AG04449 (cell line): ENCODE measurements at regions not wholly inside any gene's neighbourhood (a gene's known extent, or its start where the extent isn't known, plus 50 kb on each side); places are given as distances from the start of the nearest gene placed in this dataset.
"Not testable (repeated sequence)": the region's sequence is repeated elsewhere in the genome, so short reads cannot be mapped to it uniquely, and the experiment has no call there.

Experiments used
- CTCF ChIA-PET: fragments of 350-600 bp; formaldehyde crosslinking; extraction: SDS; loops from one replicate; lab custom pipeline; 2021; ENCODE audit warnings: antibody characterized with exemption; lab: Yijun Ruan, JAX
- POLR2A ChIA-PET: fragments of 400-600, 350-600 bp; formaldehyde crosslinking; extraction: SDS; loops from one replicate; lab custom pipeline; 2020; ENCODE audit warnings: antibody characterized with exemption, inconsistent platforms; lab: Yijun Ruan, JAX
- DNase-seq: peaks from one replicate; pipeline ENCODE4 v3.0.0-alpha.2; 2010; ENCODE audit warnings: low read depth, low spot score
- H3K4me3 ChIP-seq: 2 replicates; pipeline ENCODE4 v1.5.1; 2011; ENCODE audit warnings: low read depth, mild to moderate bottlenecking, control low read depth, low read length
- CTCF ChIP-seq: IDR thresholded peaks from one replicate; pipeline ENCODE4 v1.5.1; 2011; ENCODE audit warnings: mild to moderate bottlenecking, moderate library complexity, low read length, control low read depth, inconsistent platforms; ENCODE audit not compliant: insufficient read depth; ENCODE audit errors: missing control alignments

GRCh38 chr7:1298931-1299885 lies 66.5 kb downstream of the UNCX start:
- ChIA-PET POLR2A (no interaction called here), CTCF (interaction anchor here (2.5 kb wide), 1 partner anchor 9 kb away, joined by 7 read pairs; no protein-coding TSS in a partner anchor)
- DNase-seq = no peak
- H3K4me3 ChIP-seq = no peak overlapping the region
- no peak for TF ChIP-seq CTCF

GRCh38 chr7:1300206-1300605 lies 67.5 kb downstream of the UNCX start:
- no peak for DNase-seq
- ChIA-PET POLR2A (no interaction called here), CTCF (interaction anchor here (1.2 to 2.5 kb wide), 2 partner anchors 10 to 132 kb away, joined by 3 to 7 read pairs; no protein-coding TSS in a partner anchor)
- TF ChIP-seq CTCF = no peak
- H3K4me3 ChIP-seq = no peak overlapping the region

GRCh38 chr7:1300636-1301035 lies 68.0 kb downstream of the UNCX start:
- no peak for DNase-seq
- ChIA-PET POLR2A (no interaction called here), CTCF (interaction anchor here (1.2 to 2.5 kb wide), 2 partner anchors 10 to 132 kb away, joined by 3 to 7 read pairs; no protein-coding TSS in a partner anchor)
- no peak overlapping the region for H3K4me3 ChIP-seq
- no peak for TF ChIP-seq CTCF

DNA sequence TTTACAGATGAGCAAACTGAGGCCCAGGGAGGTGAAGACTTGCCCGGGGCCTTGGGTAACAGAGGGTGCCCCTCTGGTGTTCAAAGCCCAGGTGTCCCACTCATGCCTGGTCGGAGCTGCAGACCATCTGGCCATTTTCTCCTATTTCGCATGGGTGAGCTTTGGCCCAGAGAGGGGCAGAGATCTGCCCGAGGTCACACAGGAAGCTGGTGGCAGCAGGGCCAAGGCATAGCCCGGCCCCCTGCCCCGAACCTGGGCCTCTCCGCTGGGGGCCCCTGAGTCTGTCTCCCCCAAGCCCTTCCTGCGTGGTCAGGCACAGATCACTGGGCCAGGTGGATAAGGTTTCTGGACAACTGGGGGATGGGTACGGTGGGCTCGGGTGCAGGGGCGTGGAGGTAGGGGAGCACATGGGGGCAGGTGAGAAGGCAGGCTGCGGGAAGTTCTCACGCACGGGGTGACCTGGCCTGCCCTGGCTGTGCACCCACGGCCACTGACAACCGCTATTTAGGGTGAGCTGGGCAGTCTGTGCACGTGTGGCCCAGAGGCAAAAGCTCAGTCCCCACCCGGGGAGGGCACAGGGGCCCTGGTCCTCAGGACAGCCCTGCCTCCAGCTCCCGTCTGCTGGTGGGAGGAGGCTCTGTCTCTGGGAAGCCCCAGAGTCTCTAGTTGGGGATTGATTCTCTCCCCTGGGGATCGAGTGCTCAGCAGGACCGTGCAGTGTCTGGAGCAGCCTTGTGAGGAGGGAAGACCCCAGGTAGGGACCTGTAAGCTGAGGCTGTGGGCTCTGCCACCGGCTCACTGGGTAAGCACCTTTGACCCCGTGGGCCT lies 68.6 kb downstream of the UNCX start:
- no peak for DNase-seq
- ChIA-PET CTCF (interaction anchor here (1.2 to 2.5 kb wide), 2 partner anchors 11 to 131 kb away, joined by 3 to 7 read pairs; no protein-coding TSS in a partner anchor), POLR2A (no interaction called here)
- no peak overlapping the region for H3K4me3 ChIP-seq
- no peak for TF ChIP-seq CTCF

DNA sequence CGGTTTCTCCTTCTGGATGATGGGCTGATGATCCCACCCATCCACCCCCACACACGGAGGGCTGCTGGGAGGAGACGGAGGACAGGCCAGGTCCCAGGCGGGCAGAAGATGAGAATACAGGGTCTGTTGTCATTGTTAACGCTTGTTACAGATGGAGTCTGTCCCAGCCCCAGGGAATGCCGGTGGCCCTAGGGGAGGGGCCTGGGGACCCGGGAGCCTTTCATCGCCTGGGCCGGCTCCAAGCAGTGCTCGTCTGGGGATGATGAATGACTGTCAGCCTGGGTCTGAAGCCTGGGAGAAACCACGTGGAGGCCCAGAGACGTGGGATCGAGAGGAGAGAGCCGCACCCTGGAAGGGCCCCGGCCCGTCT lies 69.2 kb downstream of the UNCX start:
- CTCF ChIA-PET = interaction anchor here (2.5 kb wide), 1 partner anchor 12 kb away, joined by 7 read pairs; no protein-coding TSS in a partner anchor
- H3K4me3 ChIP-seq = no peak overlapping the region
- no peak for TF ChIP-seq CTCF
- POLR2A ChIA-PET = no interaction called here
- DNase-seq = no peak

GRCh38 chr7:1302936-1303335 lies 70.3 kb downstream of the UNCX start:
- ChIA-PET CTCF (interaction anchor here (1.6 kb wide), 1 partner anchor 12 kb away, joined by 7 read pairs; no protein-coding TSS in a partner anchor), POLR2A (no interaction called here)
- no peak for DNase-seq
- no peak overlapping the region for H3K4me3 ChIP-seq
- TF ChIP-seq CTCF = no peak

GRCh38 chr7:1304011-1304410 lies 71.3 kb downstream of the UNCX start:
- DNase-seq, H3K4me3 ChIP-seq, POLR2A ChIA-PET, CTCF ChIA-PET: not testable (repeated sequence)
